PC-9 (cell line): ENCODE measurements at regions not wholly inside any gene's neighbourhood (a gene's known extent, or its start where the extent isn't known, plus 50 kb on each side); places are given as distances from the start of the nearest gene placed in this dataset.

ENCODE experiments used
- BruUV-seq: library from RNA; stranded (reverse); fragments of 400-500 nt; replicated peaks from 2 replicates; lab custom pipeline; 2021; lab: Mats Ljungman, UMichigan
- CTCF ChIA-PET: fragments of 300-600 bp; sonication (Branson Sonifier 250); formaldehyde crosslinking; loops from one replicate; lab custom pipeline; 2022; ENCODE audit warnings: antibody characterized with exemption; lab: Charles Lee
- POLR2A ChIA-PET: fragments of 300-600 bp; sonication (Branson Sonifier 250); formaldehyde crosslinking; loops from one replicate; lab custom pipeline; 2022; ENCODE audit warnings: antibody characterized with exemption; ENCODE audit not compliant: unreplicated experiment; lab: Charles Lee
- DNase-seq, 2 experiments: peaks; one replicate each; pipeline versions ENCODE4 v3.0.0 to v3.0.0-alpha.2; 2015 to 2022; ENCODE audit warnings: mixed read lengths in 1 of 2
- H2AFZ ChIP-seq: fragments of 200-600 bp; sonication (generic); 2 replicates; pipeline ENCODE4 v1.8.1; 2017; ENCODE audit warnings: antibody characterized with exemption
- H3F3A ChIP-seq: fragments of 200-600 bp; sonication (generic); 2 replicates; pipeline ENCODE4 v1.8.1; 2017; ENCODE audit warnings: antibody characterized with exemption, mild to moderate bottlenecking, low read depth; ENCODE audit not compliant: insufficient read depth
- H3K27ac ChIP-seq: fragments of 200-600 bp; sonication (generic); 2 replicates; pipeline ENCODE4 v1.6.1; 2016; ENCODE audit warnings: mixed run types
- H3K27me3 ChIP-seq: fragments of 200-600 bp; sonication (generic); 2 replicates; pipeline ENCODE4 v1.6.1; 2016; ENCODE audit warnings: low read depth, mixed run types; ENCODE audit not compliant: insufficient read depth
- H3K36me3 ChIP-seq: fragments of 200-600 bp; sonication (generic); 2 replicates; pipeline ENCODE4 v1.6.1; 2016; ENCODE audit warnings: low read depth, mixed run types
- H3K4me1 ChIP-seq: fragments of 200-600 bp; sonication (generic); replicated peaks from 2 replicates; pipeline ENCODE4 v1.6.1; 2016; ENCODE audit warnings: mixed run types; ENCODE audit not compliant: insufficient read depth
- H3K4me2 ChIP-seq: fragments of 200-600 bp; sonication (generic); 2 replicates; pipeline ENCODE4 v1.6.1; 2017; ENCODE audit warnings: mixed run types
- H3K4me3 ChIP-seq: fragments of 200-600 bp; sonication (generic); 2 replicates; pipeline ENCODE4 v1.6.1; 2016; ENCODE audit warnings: mixed run types
- H3K79me2 ChIP-seq: fragments of 200-600 bp; sonication (generic); 2 replicates; pipeline ENCODE4 v1.6.1; 2017; ENCODE audit warnings: low read depth, mixed run types
- H3K9me2 ChIP-seq: fragments of 200-600 bp; sonication (generic); 2 replicates; pipeline ENCODE4 v1.8.1; 2017; ENCODE audit warnings: mild to moderate bottlenecking; ENCODE audit not compliant: insufficient read depth
- H3K9me3 ChIP-seq: fragments of 200-600 bp; sonication (generic); 2 replicates; pipeline ENCODE4 v1.8.1; 2016; ENCODE audit warnings: low read depth; ENCODE audit not compliant: insufficient read depth
- H4K20me1 ChIP-seq: fragments of 200-600 bp; sonication (generic); 2 replicates; pipeline ENCODE4 v1.8.1; 2017; ENCODE audit not compliant: insufficient read depth
- CTCF ChIP-seq: fragments of 200-600 bp; sonication (generic); conservative IDR thresholded peaks from 2 replicates; pipeline ENCODE4 v1.6.1; 2017; ENCODE audit warnings: mixed run types, antibody characterized with exemption, mild to moderate bottlenecking, moderate library complexity
- EZH2 ChIP-seq: fragments of 200-600 bp; sonication (generic); IDR thresholded peaks from 2 replicates; pipeline ENCODE4 v1.8.0; 2017; ENCODE audit warnings: antibody characterized with exemption, low read depth
- intact Hi-C: fragments of 100-400 bp; cut with micrococcal nuclease; formaldehyde crosslinking; loops from one replicate; pipeline ENCODE4 v1.10.0; 2022; ENCODE audit not compliant: unreplicated experiment

GRCh38 chr5:115429345-115429940 lies 115.1 kb downstream of the FEM1C start:
- H2AFZ ChIP-seq, result no peak overlapping the region
- ChIA-PET CTCF (interaction anchor here (0.5 kb wide), 1 partner anchor 15 kb away, joined by 6 read pairs; no protein-coding TSS in a partner anchor), POLR2A (no interaction called here)
- no peaks in the 10 kb centered on the region for H3K36me3 ChIP-seq
- H3K27me3 ChIP-seq, result no peaks in the 10 kb centered on the region
- H3K27ac ChIP-seq, result peak overlapping the region; percentile 86
- peaks cover 43% of the 10 kb centered on the region for H3F3A ChIP-seq
- DNase-seq, result peak in 1 of 2 experiments; percentile 54
- TF ChIP-seq EZH2, result no peak
- no peak for TF ChIP-seq CTCF
- no peaks in the 10 kb centered on the region for H4K20me1 ChIP-seq
- no peaks in the 10 kb centered on the region for H3K9me2 ChIP-seq
- no peak overlapping the region for H3K4me3 ChIP-seq
- H3K9me3 ChIP-seq, result peaks cover 4% of the 10 kb centered on the region; the same call in 1 of the 2 replicates
- peak overlapping the region; percentile 63 for H3K4me2 ChIP-seq
- BruUV-seq, result no TSS peak
- intact Hi-C loops, result no loop called here
- H3K79me2 ChIP-seq, result no peaks in the 10 kb centered on the region
- peaks cover 69% of the 10 kb centered on the region for H3K4me1 ChIP-seq

- intact Hi-C loops, result no loop called here
- ChIA-PET CTCF (interaction anchor here (0.5 kb wide), 1 partner anchor 14 kb away, joined by 6 read pairs; no protein-coding TSS in a partner anchor), POLR2A (no interaction called here)
- H3K4me2 ChIP-seq, result peak overlapping the region; percentile 63
- H2AFZ ChIP-seq, result no peak overlapping the region
- no peaks in the 10 kb centered on the region for H4K20me1 ChIP-seq
- peaks cover 43% of the 10 kb centered on the region for H3F3A ChIP-seq
- H3K4me1 ChIP-seq, result peaks cover 63% of the 10 kb centered on the region
- no peaks in the 10 kb centered on the region for H3K79me2 ChIP-seq
- BruUV-seq, result no TSS peak
- no peaks in the 10 kb centered on the region for H3K9me2 ChIP-seq
- no peaks in the 10 kb centered on the region for H3K27me3 ChIP-seq
- H3K27ac ChIP-seq, result peak overlapping the region; percentile 86
- peaks cover 4% of the 10 kb centered on the region; the same call in 1 of the 2 replicates for H3K9me3 ChIP-seq
- DNase-seq, result no peak
- no peak for TF ChIP-seq EZH2
- no peak for TF ChIP-seq CTCF
- no peaks in the 10 kb centered on the region for H3K36me3 ChIP-seq
- H3K4me3 ChIP-seq, result no peak overlapping the region
These were observed 115.9 kb downstream of the FEM1C start for GRCh38 chr5:115428676-115429075.

GRCh38 chr5:115428248-115428647 lies 116.3 kb downstream of the FEM1C start:
- Histone ChIP-seq H3K79me2 (no peaks in the 10 kb centered on the region), H3K27me3 (no peaks in the 10 kb centered on the region), H3K9me2 (no peaks in the 10 kb centered on the region), H3K4me2 (peak overlapping the region; percentile 63; the same call in 1 of the 2 replicates), H2AFZ (no peak overlapping the region), H3F3A (peaks cover 42% of the 10 kb centered on the region), H3K36me3 (no peaks in the 10 kb centered on the region), H3K27ac (peak overlapping the region; percentile 86), H3K9me3 (peaks cover 4% of the 10 kb centered on the region; the same call in 1 of the 2 replicates), H3K4me1 (peaks cover 63% of the 10 kb centered on the region), H4K20me1 (no peaks in the 10 kb centered on the region), H3K4me3 (no peak overlapping the region)
- ChIA-PET CTCF (no interaction called here), POLR2A (no interaction called here)
- TF ChIP-seq EZH2, result no peak
- TF ChIP-seq CTCF, result no peak
- DNase-seq, result no peak
- intact Hi-C loops, result no loop called here
- BruUV-seq, result no TSS peak
